ENCODE measurements at regions not wholly inside any gene's neighbourhood (a gene's known extent, or its start where the extent isn't known, plus 50 kb on each side); places are given as distances from the start of the nearest gene placed in this dataset.

DNA sequence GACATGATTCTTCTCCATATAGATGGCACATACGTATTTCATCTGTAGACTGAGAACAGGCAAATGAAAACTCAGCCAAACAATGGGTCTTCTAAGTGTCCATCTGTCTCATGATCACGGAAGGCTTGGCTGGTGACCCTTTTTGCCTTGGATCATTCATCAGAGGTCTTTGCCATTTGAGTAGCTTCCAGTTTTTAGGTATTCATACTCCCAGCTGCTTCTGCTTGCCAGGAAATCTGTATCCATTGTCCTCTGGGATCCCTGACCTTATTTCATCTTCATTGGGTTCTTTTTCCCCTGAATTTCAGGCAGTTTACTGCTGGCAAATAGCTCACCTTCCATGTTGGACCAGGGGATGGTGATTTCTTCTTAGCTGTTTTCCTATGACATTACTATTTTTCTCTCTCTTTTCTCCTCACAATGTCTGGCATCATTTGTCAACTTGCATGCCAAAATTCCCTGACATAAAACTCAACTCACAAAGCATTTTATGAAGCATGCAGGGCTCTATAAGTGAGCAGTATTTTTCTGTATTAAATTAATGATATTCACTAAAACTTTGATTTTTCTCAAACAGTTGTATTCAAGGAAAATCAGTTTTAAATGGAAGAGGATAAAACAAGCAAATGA, 241.2 kb downstream of the DNAJB9 start:
- Histone ChIP-seq H2AFZ (ENCODE audit: control insufficient read depth, low read depth, low read length) (no peak overlapping the region), H3K9ac (ENCODE audit: control insufficient read depth, insufficient read depth, low read length) (no peak overlapping the region), H3K4me1 (ENCODE audit: control insufficient read depth, insufficient read depth, low read length) (no peaks in the 10 kb centered on the region), H3K9me3 (replicated peaks; ENCODE audit: control insufficient read depth, insufficient read depth, low read length) (no peaks in the 10 kb centered on the region), H3K27me3 (replicated peaks in 1 of 2; ENCODE audit: control insufficient read depth in 2 of 2, insufficient read depth in 2 of 2, low read length in 1 of 2) (no peaks in the 10 kb centered on the region), H3K27ac (ENCODE audit: control insufficient read depth, insufficient read depth) (no peak overlapping the region), H3K36me3 (ENCODE audit: control insufficient read depth in 2 of 2, insufficient read depth in 2 of 2, low read length in 1 of 2) (no peaks in the 10 kb centered on the region), H4K20me1 (ENCODE audit: control insufficient read depth, insufficient read depth) (no peaks in the 10 kb centered on the region), H3K4me2 (ENCODE audit: control insufficient read depth, insufficient read depth) (no peak overlapping the region), H3K4me3 (no peak overlapping the region), H3K79me2 (ENCODE audit: control insufficient read depth, insufficient read depth, low read length) (no peaks in the 10 kb centered on the region)
- intact Hi-C loops (cut with micrococcal nuclease; ENCODE audit: unreplicated experiment) (no loop called here), in situ Hi-C loops (cut with MboI) (no loop called here)
- no peak for ATAC-seq
- CTCF ChIA-PET: no interaction called here
- RAD21 ChIA-PET (ENCODE audit: unreplicated experiment): no interaction called here
- POLR2A ChIA-PET: no interaction called here
- FAIRE-seq: no peak
- 13% methylated on average over 2 of the region's 2 CpGs for WGBS (ENCODE audit: insufficient coverage, insufficient replicate concordance, low lambda C conversion rate, missing lambda C conversion rate)
- no peak for DNase-seq (ENCODE audit: low read depth, low spot score)
- no TSS peak for BruUV-seq (replicated peaks)
- SMC1A ChIA-PET (ENCODE audit: uncharacterized antibody, unreplicated experiment): interaction anchor here (1.1 to 1.4 kb wide), 2 partner anchors 18 to 23 kb away, joined by 3 read pairs; no protein-coding TSS in a partner anchor
- TF ChIP-seq ZNF217 (IDR thresholded peaks at IDR 0.05) (no peak), FOXK2 (IDR thresholded peaks at IDR 0.05) (no peak), JUNB (IDR thresholded peaks at IDR 0.05) (no peak), ZNF274 (IDR thresholded peaks at IDR 0.05; ENCODE audit: insufficient read depth, insufficient read length) (no peak), BCLAF1 (IDR thresholded peaks at IDR 0.05) (no peak), EGR1 (IDR thresholded peaks at IDR 0.05; ENCODE audit: borderline replicate concordance in 1 of 2, low read depth in 2 of 2, low read length in 2 of 2) (no peak), FOXM1 (IDR thresholded peaks at IDR 0.05; ENCODE audit: low read depth, low read length) (no peak), NFYB (IDR thresholded peaks at IDR 0.05; ENCODE audit: insufficient read depth, low read depth, low read length) (no peak), JUND (IDR thresholded peaks at IDR 0.05; ENCODE audit: low read depth, low read length) (no peak), TAF1 (IDR thresholded peaks at IDR 0.05; ENCODE audit: borderline replicate concordance, low read depth, low read length) (no peak), MXI1 (IDR thresholded peaks at IDR 0.05; ENCODE audit: low read depth, low read length) (no peak), NKRF (conservative IDR thresholded peaks at IDR 0.05) (no peak), FOS (IDR thresholded peaks at IDR 0.05; ENCODE audit: borderline replicate concordance, extremely low read depth, insufficient read length) (no peak), RELA (IDR thresholded peaks at IDR 0.05; ENCODE audit: borderline replicate concordance, partially characterized antibody) (no peak)
- TF ChIP-seq, protein P1, sequence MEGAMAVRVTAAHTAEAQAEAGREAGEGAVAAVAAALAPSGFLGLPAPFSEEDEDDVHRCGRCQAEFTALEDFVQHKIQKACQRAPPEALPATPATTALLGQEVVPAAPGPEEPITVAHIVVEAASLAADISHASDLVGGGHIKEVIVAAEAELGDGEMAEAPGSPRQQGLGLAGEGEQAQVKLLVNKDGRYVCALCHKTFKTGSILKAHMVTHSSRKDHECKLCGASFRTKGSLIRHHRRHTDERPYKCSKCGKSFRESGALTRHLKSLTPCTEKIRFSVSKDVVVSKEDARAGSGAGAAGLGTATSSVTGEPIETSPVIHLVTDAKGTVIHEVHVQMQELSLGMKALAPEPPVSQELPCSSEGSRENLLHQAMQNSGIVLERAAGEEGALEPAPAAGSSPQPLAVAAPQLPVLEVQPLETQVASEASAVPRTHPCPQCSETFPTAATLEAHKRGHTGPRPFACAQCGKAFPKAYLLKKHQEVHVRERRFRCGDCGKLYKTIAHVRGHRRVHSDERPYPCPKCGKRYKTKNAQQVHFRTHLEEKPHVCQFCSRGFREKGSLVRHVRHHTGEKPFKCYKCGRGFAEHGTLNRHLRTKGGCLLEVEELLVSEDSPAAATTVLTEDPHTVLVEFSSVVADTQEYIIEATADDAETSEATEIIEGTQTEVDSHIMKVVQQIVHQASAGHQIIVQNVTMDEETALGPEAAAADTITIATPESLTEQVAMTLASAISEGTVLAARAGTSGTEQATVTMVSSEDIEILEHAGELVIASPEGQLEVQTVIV (IDR thresholded peaks at IDR 0.05; ENCODE audit: borderline replicate concordance, partially characterized antibody): no peak
- TF ChIP-seq, protein P2, sequence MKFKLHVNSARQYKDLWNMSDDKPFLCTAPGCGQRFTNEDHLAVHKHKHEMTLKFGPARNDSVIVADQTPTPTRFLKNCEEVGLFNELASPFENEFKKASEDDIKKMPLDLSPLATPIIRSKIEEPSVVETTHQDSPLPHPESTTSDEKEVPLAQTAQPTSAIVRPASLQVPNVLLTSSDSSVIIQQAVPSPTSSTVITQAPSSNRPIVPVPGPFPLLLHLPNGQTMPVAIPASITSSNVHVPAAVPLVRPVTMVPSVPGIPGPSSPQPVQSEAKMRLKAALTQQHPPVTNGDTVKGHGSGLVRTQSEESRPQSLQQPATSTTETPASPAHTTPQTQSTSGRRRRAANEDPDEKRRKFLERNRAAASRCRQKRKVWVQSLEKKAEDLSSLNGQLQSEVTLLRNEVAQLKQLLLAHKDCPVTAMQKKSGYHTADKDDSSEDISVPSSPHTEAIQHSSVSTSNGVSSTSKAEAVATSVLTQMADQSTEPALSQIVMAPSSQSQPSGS (IDR thresholded peaks at IDR 0.05; ENCODE audit: low read length): no peak
